ENCODE measurements at regions not wholly inside any gene's neighbourhood (a gene's known extent, or its start where the extent isn't known, plus 50 kb on each side); places are given as distances from the start of the nearest gene placed in this dataset.

DNA sequence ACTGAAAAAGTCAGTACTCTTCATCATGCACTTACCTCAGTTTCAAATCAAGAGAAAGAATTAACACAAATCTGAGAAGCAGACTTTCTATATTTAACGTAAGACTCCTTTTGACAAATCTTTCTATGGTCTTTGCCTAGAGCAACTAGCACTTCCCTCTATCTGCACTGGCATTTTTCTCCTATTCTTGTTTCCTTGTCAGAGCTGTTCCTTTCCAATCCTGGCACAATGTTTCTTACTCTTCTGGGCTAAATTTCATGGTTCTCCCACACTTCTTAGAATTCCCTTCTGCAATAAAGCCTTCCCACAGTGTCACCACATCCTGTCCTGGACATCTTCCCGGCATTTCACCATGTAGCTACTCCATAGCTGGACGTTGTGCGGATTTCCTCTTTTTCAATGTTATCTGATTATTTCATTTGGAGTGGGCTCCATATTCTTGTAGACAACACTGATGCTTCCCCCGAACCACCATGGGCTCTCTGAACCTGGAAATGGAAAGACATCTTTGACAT, 144.7 kb upstream of the CTNNA2 start:
- no peak for DNase-seq (ENCODE audit: low read depth)
- no peak overlapping the region for H3K4me3 ChIP-seq (ENCODE audit: low read depth, low read length)
- TF ChIP-seq, protein P1, sequence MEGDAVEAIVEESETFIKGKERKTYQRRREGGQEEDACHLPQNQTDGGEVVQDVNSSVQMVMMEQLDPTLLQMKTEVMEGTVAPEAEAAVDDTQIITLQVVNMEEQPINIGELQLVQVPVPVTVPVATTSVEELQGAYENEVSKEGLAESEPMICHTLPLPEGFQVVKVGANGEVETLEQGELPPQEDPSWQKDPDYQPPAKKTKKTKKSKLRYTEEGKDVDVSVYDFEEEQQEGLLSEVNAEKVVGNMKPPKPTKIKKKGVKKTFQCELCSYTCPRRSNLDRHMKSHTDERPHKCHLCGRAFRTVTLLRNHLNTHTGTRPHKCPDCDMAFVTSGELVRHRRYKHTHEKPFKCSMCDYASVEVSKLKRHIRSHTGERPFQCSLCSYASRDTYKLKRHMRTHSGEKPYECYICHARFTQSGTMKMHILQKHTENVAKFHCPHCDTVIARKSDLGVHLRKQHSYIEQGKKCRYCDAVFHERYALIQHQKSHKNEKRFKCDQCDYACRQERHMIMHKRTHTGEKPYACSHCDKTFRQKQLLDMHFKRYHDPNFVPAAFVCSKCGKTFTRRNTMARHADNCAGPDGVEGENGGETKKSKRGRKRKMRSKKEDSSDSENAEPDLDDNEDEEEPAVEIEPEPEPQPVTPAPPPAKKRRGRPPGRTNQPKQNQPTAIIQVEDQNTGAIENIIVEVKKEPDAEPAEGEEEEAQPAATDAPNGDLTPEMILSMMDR (IDR thresholded peaks at IDR 0.05; ENCODE audit: insufficient read depth, low read depth, low read length, missing control alignments), result no peak

GRCh38 chr2:79359419-79359818, 153.4 kb upstream of the CTNNA2 start:
- H3K4me3 ChIP-seq (ENCODE audit: low read depth, low read length), result no peak overlapping the region
- DNase-seq (ENCODE audit: low read depth), result no peak
- TF ChIP-seq, protein P1 (IDR thresholded peaks at IDR 0.05; ENCODE audit: insufficient read depth, low read depth, low read length, missing control alignments), result no peak

DNA sequence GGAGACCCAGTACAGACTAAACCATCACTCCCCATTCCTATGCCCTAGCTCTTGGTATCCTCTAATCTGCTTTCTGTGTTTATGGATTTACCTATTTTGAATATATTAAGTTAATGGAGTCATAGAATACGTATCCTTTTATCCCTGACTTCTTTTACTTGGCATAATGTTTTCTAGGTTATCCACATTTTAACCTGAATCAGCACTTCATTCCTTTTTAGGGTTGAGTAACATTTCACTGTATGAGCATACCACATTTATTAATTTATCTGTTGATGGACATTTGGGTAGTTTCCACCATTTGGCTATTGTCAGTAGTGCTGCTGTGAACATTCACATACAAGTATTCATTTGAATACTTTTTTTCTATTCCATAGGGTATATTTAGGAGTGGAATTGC, 157.3 kb upstream of the CTNNA2 start:
- DNase-seq (ENCODE audit: low read depth), result no peak
- TF ChIP-seq, protein P1 (IDR thresholded peaks at IDR 0.05; ENCODE audit: insufficient read depth, low read depth, low read length, missing control alignments), result no peak
- H3K4me3 ChIP-seq (ENCODE audit: low read depth, low read length), result no peak overlapping the region

DNA sequence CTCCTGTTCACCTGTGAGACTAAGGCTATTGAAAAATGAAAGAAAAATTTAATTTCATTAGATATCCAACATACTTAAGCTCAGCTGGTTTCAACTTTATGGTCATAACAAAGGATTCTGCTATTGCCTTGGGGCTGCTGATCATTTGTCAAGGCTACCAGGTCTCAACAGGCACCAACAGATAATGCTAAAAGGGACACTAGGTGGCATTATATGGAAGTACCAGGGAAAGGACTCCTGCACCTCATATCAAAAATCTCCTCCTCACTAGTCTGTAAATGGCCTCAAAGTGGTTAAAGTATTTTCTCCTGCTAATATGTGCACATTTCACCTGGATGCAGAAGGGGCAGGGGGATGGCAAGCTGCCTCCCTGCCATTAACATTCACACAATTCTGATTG, 167.9 kb upstream of the REG3A start:
- TF ChIP-seq, protein P1 (IDR thresholded peaks at IDR 0.05; ENCODE audit: insufficient read depth, low read depth, low read length, missing control alignments), result no peak
- no peak overlapping the region for H3K4me3 ChIP-seq (ENCODE audit: low read depth, low read length)
- no peak for DNase-seq (ENCODE audit: low read depth)

DNA sequence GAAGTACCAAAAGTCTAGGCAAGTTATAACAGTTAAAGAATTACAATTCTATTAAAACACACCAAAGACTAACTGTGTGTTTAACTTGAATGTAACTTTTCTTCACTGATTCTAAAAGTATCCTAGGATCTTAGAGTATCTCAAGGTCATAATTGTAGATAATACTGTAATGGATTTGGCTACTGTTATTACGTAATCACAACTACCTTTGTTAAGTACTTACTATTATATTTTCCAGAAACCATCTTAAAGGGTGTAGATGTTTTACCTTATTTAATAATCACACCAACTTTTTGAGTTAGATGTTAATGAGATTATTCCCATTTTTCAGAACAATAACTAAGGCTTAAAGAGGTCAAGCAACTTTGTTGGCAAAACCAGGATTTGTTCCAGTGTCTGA, 161.3 kb upstream of the REG3A start:
- TF ChIP-seq, protein P1 (IDR thresholded peaks at IDR 0.05; ENCODE audit: insufficient read depth, low read depth, low read length, missing control alignments), result no peak
- DNase-seq (ENCODE audit: low read depth), result no peak

DNA sequence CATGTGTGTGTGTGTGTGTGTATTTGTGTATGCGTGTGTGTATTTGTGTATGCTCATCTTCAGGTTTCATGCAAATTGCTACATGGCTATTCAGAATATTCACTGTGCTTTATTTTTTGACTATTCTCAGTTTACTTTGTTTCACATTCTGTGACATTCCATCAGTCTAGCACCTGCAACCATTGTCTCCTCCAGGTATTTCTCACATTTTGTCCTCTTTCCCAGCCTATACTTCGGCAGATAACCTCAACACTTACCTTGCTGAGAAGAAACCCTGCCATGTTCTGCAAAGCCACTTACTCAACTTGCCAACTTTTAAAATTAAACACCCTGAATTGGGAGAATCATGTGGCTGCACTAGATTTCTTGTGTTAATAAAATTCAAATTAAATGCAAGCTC, 135.4 kb upstream of the REG3A start:
- DNase-seq (ENCODE audit: low read depth), result no peak
- TF ChIP-seq, protein P1 (IDR thresholded peaks at IDR 0.05; ENCODE audit: insufficient read depth, low read depth, low read length, missing control alignments), result no peak
- no peak overlapping the region for H3K4me3 ChIP-seq (ENCODE audit: low read depth, low read length)

More for the DNA sequence above, 161.3 kb upstream of the REG3A start:
- no peak overlapping the region for H3K4me3 ChIP-seq (ENCODE audit: low read depth, low read length)

- H3K4me3 ChIP-seq (ENCODE audit: low read depth, low read length), result no peak overlapping the region
- TF ChIP-seq, protein P1 (IDR thresholded peaks at IDR 0.05; ENCODE audit: insufficient read depth, low read depth, low read length, missing control alignments), result no peak
Measured at GRCh38 chr2:79292958-79293315, 133.4 kb upstream of the REG3A start.

More at GRCh38 chr2:79292958-79293315, 133.4 kb upstream of the REG3A start:
- no peak for DNase-seq (ENCODE audit: low read depth)

Measured in GM12865 (cell line).